GM19035 (cell line): ENCODE measurements at regions not wholly inside any gene's neighbourhood (a gene's known extent, or its start where the extent isn't known, plus 50 kb on each side); places are given as distances from the start of the nearest gene placed in this dataset.

Experiments
- ATAC-seq: cut with Tn5 transposase; IDR thresholded peaks from one replicate; pipeline ENCODE4 v1.9.1; 2021; ENCODE audit not compliant: unreplicated experiment

DNA sequence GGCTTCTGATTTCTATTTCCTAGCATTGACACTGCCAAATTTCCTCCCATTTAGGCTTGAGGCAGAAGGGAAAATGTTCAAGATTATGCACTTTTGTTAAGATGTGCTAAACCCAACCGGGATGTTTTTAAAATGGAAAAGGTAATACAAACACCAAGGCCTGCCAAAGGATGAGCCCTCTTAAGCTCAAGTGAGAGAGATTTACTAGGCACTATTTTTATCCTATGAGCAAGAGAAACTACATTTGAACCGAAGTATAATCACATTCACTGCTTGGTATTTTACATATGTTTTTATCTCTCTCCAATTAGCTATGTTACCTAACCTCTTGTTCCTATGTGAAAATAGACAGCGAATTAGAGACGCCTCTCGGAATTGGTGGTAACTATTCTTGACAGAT lies 295.8 kb downstream of the GABRB3 start:
- no peak for ATAC-seq

DNA sequence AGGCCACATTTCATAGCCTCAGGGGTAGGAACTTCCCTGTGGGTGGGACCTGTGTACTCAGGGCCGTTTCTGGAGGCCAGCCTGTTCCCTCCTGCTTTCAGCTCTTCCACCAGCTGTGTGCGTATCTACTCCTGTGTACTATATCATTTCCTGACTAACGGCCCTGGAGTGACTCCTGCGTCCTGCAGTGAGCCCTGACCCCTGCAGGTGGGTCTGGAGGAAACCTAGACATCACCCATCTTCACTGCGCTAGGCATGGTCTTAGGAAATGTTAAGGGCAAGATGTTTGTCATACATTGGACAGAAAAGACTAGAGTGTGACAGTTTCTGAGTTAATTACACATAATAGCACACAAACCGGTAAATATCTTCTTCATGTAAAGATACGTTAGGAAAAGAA lies 297.3 kb downstream of the GABRB3 start:
- no peak for ATAC-seq

DNA sequence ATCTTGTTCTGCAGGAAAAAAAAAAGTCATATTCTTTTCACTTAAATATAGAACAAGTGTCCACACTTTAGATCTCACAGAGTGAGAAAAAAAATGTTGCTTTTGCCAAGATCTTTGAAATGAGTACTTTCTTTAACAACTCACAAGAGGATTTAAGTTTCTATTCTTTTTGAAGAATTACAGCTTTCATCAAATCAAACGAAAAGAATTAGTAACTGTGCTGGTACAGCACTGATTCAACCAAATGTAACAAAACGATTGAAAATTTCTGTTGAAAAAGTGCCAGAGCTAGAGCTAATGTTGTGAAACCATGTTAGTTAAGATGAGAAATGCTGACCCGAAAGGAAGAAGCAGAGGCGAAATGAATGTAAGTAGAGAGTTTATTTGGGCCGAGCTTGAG lies 300.2 kb downstream of the GABRB3 start:
- ATAC-seq = no peak

GRCh38 chr15:26461847-26462608 lies 310.8 kb downstream of the GABRB3 start:
- ATAC-seq = no peak

GRCh38 chr15:26460165-26460564 lies 312.7 kb downstream of the GABRB3 start:
- ATAC-seq = no peak

GRCh38 chr15:26455828-26456227 lies 317.0 kb downstream of the GABRB3 start:
- ATAC-seq = no peak

GRCh38 chr15:26453914-26454313 lies 319.0 kb downstream of the GABRB3 start:
- ATAC-seq = no peak

DNA sequence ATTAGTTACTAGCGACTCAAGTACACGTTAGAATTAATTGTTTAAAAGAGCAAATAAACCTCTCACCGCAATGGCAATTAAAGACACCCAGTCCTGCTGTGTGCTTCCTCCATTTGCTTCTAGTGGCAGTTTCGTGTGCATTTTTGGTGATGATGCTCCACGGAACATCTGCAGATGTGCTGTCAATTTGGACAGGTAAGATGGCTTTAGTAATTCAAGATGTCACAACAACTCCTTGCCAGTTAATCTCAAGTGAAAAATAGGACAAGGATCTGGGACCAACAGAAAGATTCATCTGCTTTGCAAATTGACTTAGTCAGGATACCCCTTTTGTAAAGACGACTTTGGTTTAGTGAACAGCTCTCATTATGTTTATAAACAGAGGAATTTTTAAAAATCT lies 320.9 kb downstream of the GABRB3 start:
- no peak for ATAC-seq

DNA sequence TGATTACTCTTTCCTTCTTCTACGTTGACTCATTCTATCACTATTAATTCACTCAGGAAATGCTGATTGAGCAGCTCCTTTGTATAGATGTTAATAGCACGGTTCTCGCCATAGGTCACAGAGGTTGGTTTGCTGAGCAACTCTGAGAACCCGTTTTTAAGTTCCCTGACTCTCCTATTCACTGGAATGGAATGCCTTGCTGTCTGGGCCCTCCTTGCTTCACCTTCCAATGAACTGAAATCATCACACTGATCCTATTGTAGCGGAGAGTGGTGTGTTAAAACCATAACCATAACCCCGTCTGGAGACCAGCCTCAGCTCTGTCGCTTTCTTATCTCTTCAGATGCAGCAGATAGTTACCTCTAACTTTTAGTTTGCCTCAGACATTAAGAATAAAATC lies 323.6 kb downstream of the GABRB3 start:
- ATAC-seq = no peak

DNA sequence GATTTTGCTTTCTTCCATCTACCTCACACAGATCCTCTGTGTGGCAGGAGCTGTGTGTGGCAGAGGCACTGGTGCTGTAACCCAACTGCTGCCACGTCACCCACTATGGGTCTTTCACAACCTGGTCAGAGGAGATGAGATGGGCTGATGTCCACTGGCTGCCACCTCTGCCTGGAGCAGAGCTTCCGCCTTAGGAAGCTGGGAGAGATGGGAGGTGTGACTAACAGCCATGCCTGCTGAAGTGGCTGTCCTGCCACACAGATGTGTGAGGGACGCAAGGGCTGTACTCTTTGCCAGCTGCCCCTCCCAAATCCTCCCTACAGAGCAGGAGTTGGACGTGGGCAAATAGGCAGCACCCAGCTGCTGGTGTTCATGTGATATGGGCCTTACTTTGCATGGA lies 329.5 kb downstream of the GABRB3 start:
- ATAC-seq = no peak

DNA sequence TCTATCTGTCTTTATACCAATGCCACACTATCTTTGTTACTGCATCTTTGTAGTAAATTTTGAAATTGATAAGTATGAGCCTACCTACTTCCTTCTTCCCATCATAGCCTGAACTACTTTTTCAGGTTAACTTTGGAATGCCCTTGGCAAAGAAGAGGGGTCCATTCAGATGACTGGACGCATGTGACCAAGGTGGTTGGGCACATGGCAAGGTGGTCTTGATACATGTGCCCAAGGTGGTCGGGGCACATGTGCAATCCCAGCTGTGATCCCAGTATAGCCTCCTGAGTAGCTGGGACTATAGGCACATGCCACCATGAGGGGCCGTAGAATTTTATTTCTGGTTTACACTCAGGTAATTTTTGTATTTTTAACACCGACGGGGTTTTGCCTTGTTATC lies 330.2 kb downstream of the GABRB3 start:
- no peak for ATAC-seq

DNA sequence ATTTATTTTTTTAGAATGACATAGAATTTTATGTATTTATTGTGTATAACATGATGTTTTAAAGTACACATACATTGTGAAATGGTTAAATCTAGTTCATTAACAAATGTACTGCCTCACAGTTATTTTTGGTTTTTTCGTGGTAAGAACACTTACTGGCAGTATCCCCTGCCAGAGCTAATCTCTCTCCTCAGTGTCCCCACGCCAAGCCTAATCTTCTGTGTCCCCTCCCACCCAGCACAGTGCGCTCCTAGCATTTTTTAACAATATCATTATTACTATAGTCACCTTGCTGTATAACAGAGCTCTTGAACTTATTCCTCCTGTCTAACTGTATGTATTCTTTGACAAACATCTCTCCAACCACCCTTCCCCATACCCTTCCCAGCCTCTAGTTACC lies 333.2 kb downstream of the GABRB3 start:
- ATAC-seq = no peak

DNA sequence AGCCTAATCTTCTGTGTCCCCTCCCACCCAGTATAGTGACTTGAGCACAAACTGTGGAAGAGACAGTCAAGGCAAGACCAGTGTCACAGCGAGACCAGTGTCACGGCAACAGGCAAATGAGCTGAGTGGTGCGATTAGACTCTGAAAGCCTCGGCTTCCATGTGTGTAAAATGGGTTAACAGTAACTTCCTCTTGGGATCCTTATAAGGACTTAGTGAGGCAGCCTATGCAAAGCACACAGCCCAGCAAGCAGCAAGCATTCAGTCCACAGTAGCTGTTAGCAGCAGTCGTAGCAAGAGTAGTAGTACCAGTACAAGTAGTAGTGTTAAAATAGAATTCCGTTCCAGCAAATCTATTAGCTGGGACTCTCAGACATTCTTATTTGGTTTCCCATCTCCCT lies 334.1 kb downstream of the GABRB3 start:
- no peak for ATAC-seq

DNA sequence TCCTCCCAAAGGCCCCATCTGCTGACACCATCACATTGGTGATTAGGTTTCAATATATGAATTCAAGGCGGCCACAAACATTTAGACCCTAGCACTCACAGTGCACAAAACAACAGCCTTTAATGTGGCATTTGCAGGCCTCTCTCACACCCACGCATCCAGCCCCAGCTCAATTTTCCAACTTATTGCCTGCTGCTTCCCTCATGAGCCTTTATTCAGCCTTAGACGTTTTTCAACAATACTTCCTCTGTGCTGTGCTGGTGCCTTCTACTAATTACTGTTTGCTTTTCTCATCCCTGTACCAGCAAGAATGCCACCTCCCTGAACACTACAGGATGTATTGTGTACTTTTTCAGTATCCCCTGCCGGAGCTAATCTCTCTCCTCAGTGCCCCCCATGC lies 334.6 kb downstream of the GABRB3 start:
- no peak for ATAC-seq

GRCh38 chr15:26433818-26434217 lies 339.0 kb downstream of the GABRB3 start:
- no peak for ATAC-seq

DNA sequence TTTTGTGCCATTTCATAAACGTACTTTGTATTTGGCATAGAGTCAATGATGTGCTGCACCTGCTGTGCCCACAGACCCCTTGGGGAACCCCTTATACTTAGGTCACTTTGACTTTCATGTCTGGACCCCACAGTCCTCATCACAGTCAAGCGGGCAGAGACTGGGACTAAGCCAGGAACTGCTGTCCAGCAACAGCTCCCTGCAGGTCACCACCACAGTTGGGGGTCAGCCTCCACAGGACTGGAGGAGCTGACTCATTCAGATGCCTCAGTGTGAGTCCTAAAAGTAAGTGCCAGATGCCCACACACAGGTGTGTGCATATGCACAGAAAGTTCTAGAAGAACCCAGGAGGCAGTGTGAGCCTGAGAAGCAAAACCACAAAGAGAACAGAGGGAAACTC lies 339.8 kb downstream of the GABRB3 start:
- no peak for ATAC-seq

GRCh38 chr15:26421065-26421464 lies 351.8 kb downstream of the GABRB3 start:
- no peak for ATAC-seq

DNA sequence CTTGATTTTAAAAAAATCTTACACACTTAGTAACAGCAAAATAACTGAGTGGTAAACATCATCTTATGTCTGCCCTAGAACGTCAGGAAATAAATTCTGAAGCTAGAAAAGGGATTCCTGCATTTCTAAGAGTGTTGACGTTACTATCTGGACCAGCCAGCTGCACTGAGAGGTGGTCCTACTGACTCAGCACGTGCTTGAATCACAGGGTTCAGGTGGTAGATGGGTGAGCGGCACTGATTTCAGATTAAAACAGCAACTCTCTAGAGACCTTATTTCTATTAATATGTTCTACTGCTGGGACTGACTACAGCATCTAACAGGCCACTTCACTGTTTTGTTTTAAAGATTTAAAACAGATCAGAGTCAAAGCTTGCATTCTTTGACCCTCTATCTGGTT lies 377.2 kb downstream of the GABRB3 start:
- ATAC-seq = no peak

GRCh38 chr15:26394801-26395200 lies 378.1 kb downstream of the GABRB3 start:
- ATAC-seq = no peak

- no peak for ATAC-seq
Observed at GRCh38 chr15:26392956-26393355, 379.9 kb downstream of the GABRB3 start.

DNA sequence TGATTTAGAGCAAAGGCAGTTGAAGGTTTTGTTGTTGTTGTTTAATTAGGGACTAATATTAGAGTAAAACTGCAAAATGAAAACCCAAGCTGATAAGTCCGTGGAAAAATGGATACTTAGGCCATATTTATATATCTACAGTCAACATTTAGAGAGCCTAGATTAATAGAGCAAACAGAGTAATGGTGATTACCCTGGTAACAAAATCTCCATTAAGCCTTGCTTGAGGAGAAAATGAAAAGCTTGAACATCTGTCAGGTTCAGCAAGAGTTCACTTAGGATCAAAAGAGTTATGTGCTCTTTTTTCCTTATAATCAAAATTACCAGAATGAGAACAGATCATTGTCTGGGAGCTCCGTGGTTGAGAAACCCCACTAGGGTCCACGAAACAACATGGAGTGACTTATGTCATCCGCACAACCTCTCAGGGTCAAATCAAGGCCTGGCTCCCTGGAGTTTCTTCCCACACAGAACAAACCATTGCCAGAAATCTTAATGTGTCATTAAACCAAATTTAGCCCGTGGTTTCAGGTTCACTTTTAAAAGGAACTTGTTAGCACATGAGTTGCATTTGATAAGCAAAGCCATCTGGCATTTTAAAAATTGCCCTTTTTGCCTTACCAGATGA lies 381.2 kb downstream of the GABRB3 start:
- no peak for ATAC-seq

- ATAC-seq = no peak
Observed at GRCh38 chr15:26382444-26383072, 390.3 kb downstream of the GABRB3 start.
